Endothelial cell of umbilical vein (primary cell): ENCODE measurements at regions not wholly inside any gene's neighbourhood (a gene's known extent, or its start where the extent isn't known, plus 50 kb on each side); places are given as distances from the start of the nearest gene placed in this dataset.

Experiments used
- BruUV-seq: library from RNA; stranded (reverse); fragments of 400-500 nt; replicated peaks from 2 replicates; lab custom pipeline; 2021; lab: Mats Ljungman, UMichigan
- CTCF ChIA-PET: fragments of 300-600, 350-600 bp; sonication (Branson Sonifier 250); formaldehyde crosslinking; loops from one replicate; lab custom pipeline; 2021; ENCODE audit warnings: antibody characterized with exemption, inconsistent platforms; lab: Charles Lee
- POLR2A ChIA-PET: fragments of 300-600, 350-600 bp; sonication (Branson Sonifier 250); formaldehyde crosslinking; loops from one replicate; lab custom pipeline; 2021; ENCODE audit warnings: antibody characterized with exemption, inconsistent platforms; lab: Charles Lee
- DNase-seq: peaks from one replicate; pipeline ENCODE4 v3.0.0-alpha.2; 2011; ENCODE audit warnings: low read depth, low spot score
- FAIRE-seq: peaks from 2 replicates; lab custom pipeline; 2011; peaks lifted over from hg19 to GRCh38; lab: Jason Lieb, UNC
- H2AFZ ChIP-seq: 2 replicates; pipeline ENCODE4 v1.6.0; 2012; ENCODE audit warnings: low read depth, low read length, control low read depth, inconsistent platforms
- H3K27ac ChIP-seq: 2 replicates; pipeline ENCODE4 v1.5.1; 2011; ENCODE audit warnings: low read depth, mild to moderate bottlenecking, control low read depth, low read length, moderate library complexity; ENCODE audit not compliant: insufficient read depth
- H3K27me3 ChIP-seq, 2 experiments: 2 replicates each; pipeline versions ENCODE4 v1.6.0 to v1.6.1; 2011; ENCODE audit warnings: low read length in 2 of 2, mixed read lengths in 1 of 2; ENCODE audit not compliant: control insufficient read depth in 2 of 2, insufficient read depth in 2 of 2
- H3K36me3 ChIP-seq, 2 experiments: 2 replicates in 1 of 2; 3 replicates in 1 of 2; pipeline ENCODE4 v1.5.1; 2011; ENCODE audit warnings: low read length in 2 of 2, mild to moderate bottlenecking in 1 of 2, moderate library complexity in 1 of 2; ENCODE audit not compliant: control insufficient read depth in 2 of 2, insufficient read depth in 2 of 2; ENCODE audit errors: extremely low read depth in 1 of 2
- H3K4me1 ChIP-seq: 3 replicates; pipeline ENCODE4 v1.5.1; 2011; ENCODE audit warnings: mild to moderate bottlenecking, low read length; ENCODE audit not compliant: control insufficient read depth, insufficient read depth; ENCODE audit errors: extremely low read depth
- H3K4me2 ChIP-seq: 2 replicates; pipeline ENCODE4 v1.6.1; 2011; ENCODE audit warnings: low read length, control low read depth, mixed read lengths; ENCODE audit not compliant: insufficient read depth
- H3K4me3 ChIP-seq, 3 experiments: fragments of 200-600 bp in 1 of 3; sonication (generic), shearing (Covaris generic) in 1 of 3; replicated peaks in 1 of 3; 2 replicates each; pipeline ENCODE4 v1.5.1; 2011 to 2016; ENCODE audit warnings: control low read depth in 3 of 3, low read length in 3 of 3, mild to moderate bottlenecking in 2 of 3, inconsistent platforms in 1 of 3, low read depth in 1 of 3, moderate library complexity in 1 of 3; ENCODE audit not compliant: insufficient read depth in 1 of 3
- H3K79me2 ChIP-seq: 2 replicates; pipeline ENCODE4 v1.6.0; 2012; ENCODE audit warnings: low read length, inconsistent platforms; ENCODE audit not compliant: control insufficient read depth, insufficient read depth
- H3K9ac ChIP-seq: replicated peaks from 2 replicates; pipeline ENCODE3; 2011; ENCODE audit warnings: low read length, control low read depth; ENCODE audit not compliant: insufficient read depth; ENCODE audit errors: extremely low read depth
- H3K9me1 ChIP-seq: replicated peaks from 3 replicates; pipeline ENCODE4 v1.6.0; 2011; ENCODE audit warnings: mild to moderate bottlenecking, low read length; ENCODE audit not compliant: control insufficient read depth, insufficient read depth; ENCODE audit errors: extremely low read depth
- H3K9me3 ChIP-seq: replicated peaks from 2 replicates; pipeline ENCODE4 v1.5.1; 2012; ENCODE audit warnings: low read length, inconsistent platforms; ENCODE audit not compliant: control insufficient read depth, insufficient read depth
- H4K20me1 ChIP-seq: replicated peaks from 2 replicates; pipeline ENCODE3; 2011; ENCODE audit warnings: mild to moderate bottlenecking, low read length; ENCODE audit not compliant: control insufficient read depth, insufficient read depth; ENCODE audit errors: extremely low read depth
- CTCF ChIP-seq, 2 donors: IDR thresholded peaks; 1 replicate in 1 of 2; 2 replicates in 1 of 2; pipeline ENCODE4 v1.5.1; 2011; ENCODE audit warnings: low read length in 2 of 2, mild to moderate bottlenecking in 2 of 2, moderate library complexity in 2 of 2, control low read depth in 1 of 2, inconsistent platforms in 1 of 2, low read depth in 1 of 2; ENCODE audit not compliant: insufficient read depth in 1 of 2; ENCODE audit errors: extremely low read depth in 1 of 2
- EZH2 ChIP-seq: IDR thresholded peaks from 2 replicates; pipeline ENCODE4 v1.6.1; 2012; ENCODE audit warnings: borderline replicate concordance, low read depth, mild to moderate bottlenecking, moderate library complexity, low read length, inconsistent platforms; ENCODE audit not compliant: severe bottlenecking
- FOS ChIP-seq: IDR thresholded peaks from 2 replicates; pipeline ENCODE4 v1.6.1; 2011; ENCODE audit warnings: mild to moderate bottlenecking, low read length, moderate library complexity, borderline replicate concordance; ENCODE audit not compliant: insufficient read depth
- GATA2 ChIP-seq: IDR thresholded peaks from 2 replicates; pipeline ENCODE4 v1.7.0; 2011; ENCODE audit warnings: low read depth, mild to moderate bottlenecking, moderate library complexity, mixed read lengths, low read length; ENCODE audit not compliant: insufficient read length, insufficient read depth
- JUN ChIP-seq: IDR thresholded peaks from 2 replicates; pipeline ENCODE4 v1.6.1; 2011; ENCODE audit warnings: borderline replicate concordance, low read depth; ENCODE audit not compliant: insufficient read length, insufficient read depth
- MYC ChIP-seq: IDR thresholded peaks from one replicate; pipeline ENCODE4 v1.6.1; 2011; ENCODE audit warnings: mild to moderate bottlenecking, low read depth, low read length
- POLR2A ChIP-seq: IDR thresholded peaks from 2 replicates; pipeline ENCODE4 v1.6.1; 2012; ENCODE audit warnings: low read depth, mild to moderate bottlenecking, control low read depth, low read length
- POLR2AphosphoS5 ChIP-seq: IDR thresholded peaks from 2 replicates; pipeline ENCODE4 v1.6.1; 2012; ENCODE audit warnings: low read depth, mild to moderate bottlenecking, control low read depth, low read length, moderate library complexity; ENCODE audit not compliant: insufficient read depth
- dilution Hi-C: fragments of 300-500 bp; cut with MboI; formaldehyde crosslinking; loops from one replicate; pipeline ENCODE4 v1.15.0; 2019; ENCODE audit warnings: low sequenced_read_pairs; ENCODE audit not compliant: extremely low pct_ligation_motif_present
- intact Hi-C: fragments of 100-400 bp; cut with micrococcal nuclease; formaldehyde crosslinking; loops from one replicate; pipeline ENCODE4 v1.10.0; 2022
- TF ChIP-seq, protein P1 (sequence below): IDR thresholded peaks from 2 replicates; pipeline ENCODE4 v1.6.1; 2011; ENCODE audit not compliant: insufficient read depth, insufficient read length

DNA sequence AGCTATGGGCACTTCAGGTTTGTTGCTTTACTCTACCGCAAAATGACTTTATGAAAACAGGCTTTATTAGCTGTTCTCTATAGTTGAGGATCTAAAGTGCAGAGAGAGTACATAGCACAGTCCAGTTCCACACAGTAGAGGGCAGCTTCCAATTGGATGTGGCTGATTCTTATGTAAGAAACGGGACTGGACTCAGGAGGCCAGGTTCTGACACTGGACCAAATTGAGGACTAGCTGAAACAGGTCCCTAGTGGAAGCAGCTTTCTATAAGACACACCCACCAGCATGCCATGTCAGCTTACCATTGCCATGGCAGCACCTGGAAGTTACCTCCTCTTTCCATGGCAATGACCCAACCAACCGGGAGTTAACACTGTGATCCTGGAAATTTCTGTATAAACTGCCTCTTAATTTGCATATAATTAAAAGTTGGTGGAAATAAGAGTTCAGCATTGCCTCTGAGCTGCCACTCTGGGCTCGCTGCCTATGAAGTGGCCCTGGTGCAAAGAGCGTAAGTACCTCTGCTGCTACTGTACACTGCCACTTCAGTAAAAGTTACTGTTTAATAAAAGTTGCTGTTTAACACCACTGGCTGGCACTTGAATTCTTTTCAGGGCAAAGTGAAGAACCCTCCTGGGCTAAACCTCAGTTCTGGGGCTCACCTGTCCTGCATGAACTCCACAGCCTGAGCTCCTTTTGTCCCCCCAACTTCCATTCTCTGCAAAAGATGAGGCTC, 211.9 kb upstream of the SLC10A2 start:
- Histone ChIP-seq H2AFZ (no peak overlapping the region), H3K27me3 (no peaks in the 10 kb centered on the region), H3K9me3 (peaks cover 6% of the 10 kb centered on the region), H3K27ac (no peak overlapping the region), H4K20me1 (no peaks in the 10 kb centered on the region), H3K4me2 (no peak overlapping the region), H3K79me2 (no peaks in the 10 kb centered on the region), H3K4me3 (no peak overlapping the region), H3K36me3 (no peaks in the 10 kb centered on the region), H3K4me1 (no peaks in the 10 kb centered on the region), H3K9me1 (no peaks in the 10 kb centered on the region), H3K9ac (no peak overlapping the region)
- FAIRE-seq (no peak), DNase-seq (no peak)
- POLR2A ChIA-PET, result no interaction called here
- no TSS peak for BruUV-seq
- intact Hi-C loops, result no loop called here
- CTCF ChIA-PET, result no interaction called here
- TF ChIP-seq, protein P1, sequence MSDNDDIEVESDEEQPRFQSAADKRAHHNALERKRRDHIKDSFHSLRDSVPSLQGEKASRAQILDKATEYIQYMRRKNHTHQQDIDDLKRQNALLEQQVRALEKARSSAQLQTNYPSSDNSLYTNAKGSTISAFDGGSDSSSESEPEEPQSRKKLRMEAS, result no peak
- TF ChIP-seq POLR2A (no peak), CTCF (IDR thresholded peaks at IDR 0.05; ENCODE audit: extremely low read depth in 1 of 2, insufficient read depth in 1 of 2, low read depth in 1 of 2, low read length in 2 of 2) (no peak), EZH2 (no peak), POLR2AphosphoS5 (no peak), MYC (no peak), JUN (no peak), FOS (no peak), GATA2 (no peak)
- dilution Hi-C loops, result no loop called here
